ENCODE measurements at regions not wholly inside any gene's neighbourhood (a gene's known extent, or its start where the extent isn't known, plus 50 kb on each side); places are given as distances from the start of the nearest gene placed in this dataset.

- no peak for TF ChIP-seq CTCF (IDR thresholded peaks at IDR 0.05)
- TF ChIP-seq POLR2AphosphoS5 (IDR thresholded peaks at IDR 0.05): no peak
- TF ChIP-seq POLR2A (IDR thresholded peaks at IDR 0.05): no peak
Observed at GRCh38 chrX:129235903-129236302, 287.4 kb downstream of the SMARCA1 start.

All from prostate gland (tissue), 2 donors.